T1000 (cell line): ENCODE measurements at regions not wholly inside any gene's neighbourhood (a gene's known extent, or its start where the extent isn't known, plus 50 kb on each side); places are given as distances from the start of the nearest gene placed in this dataset.

Experiments
- DNase-seq: peaks from one replicate; lab custom pipeline; 2025; ENCODE audit warnings: mixed read lengths; lab: John Stamatoyannopoulos, UW

- no peak for DNase-seq
These were observed 286.9 kb downstream of the MEIS1 start for GRCh38 chr2:66721776-66722175.

GRCh38 chr2:66724241-66724640 is 289.3 kb downstream of the MEIS1 start:
- DNase-seq, result no peak

GRCh38 chr2:66729416-66730330 is 294.7 kb downstream of the MEIS1 start:
- no peak for DNase-seq

- DNase-seq, result no peak
These were observed 295.5 kb downstream of the MEIS1 start for GRCh38 chr2:66730441-66730840.

GRCh38 chr2:66733364-66733999 is 298.6 kb downstream of the MEIS1 start:
- no peak for DNase-seq

GRCh38 chr2:66748939-66749338 is 314.0 kb downstream of the MEIS1 start:
- no peak for DNase-seq

GRCh38 chr2:66749566-66749965 is 314.6 kb downstream of the MEIS1 start:
- DNase-seq, result no peak

GRCh38 chr2:66753257-66753656 is 318.3 kb downstream of the MEIS1 start:
- no peak for DNase-seq

- no peak for DNase-seq
These were observed 318.7 kb downstream of the MEIS1 start for GRCh38 chr2:66753660-66754059.

GRCh38 chr2:66755974-66756373 is 321.0 kb downstream of the MEIS1 start:
- no peak for DNase-seq

- DNase-seq, result no peak
These were observed 326.9 kb downstream of the MEIS1 start for GRCh38 chr2:66761826-66762225.

GRCh38 chr2:66762761-66763160 is 327.8 kb downstream of the MEIS1 start:
- no peak for DNase-seq

GRCh38 chr2:66766582-66766981 is 331.7 kb downstream of the MEIS1 start:
- no peak for DNase-seq

- DNase-seq, result no peak
These were observed 336.5 kb downstream of the MEIS1 start for GRCh38 chr2:66771359-66771976.

GRCh38 chr2:66772618-66773017 is 337.7 kb downstream of the MEIS1 start:
- no peak for DNase-seq

GRCh38 chr2:66775730-66776422 is 341.0 kb downstream of the MEIS1 start:
- DNase-seq, result no peak

GRCh38 chr2:66781804-66782203 is 346.9 kb downstream of the MEIS1 start:
- no peak for DNase-seq

GRCh38 chr2:66782780-66783361 is 347.9 kb downstream of the MEIS1 start:
- no peak for DNase-seq

GRCh38 chr2:66789741-66790140 is 354.8 kb downstream of the MEIS1 start:
- no peak for DNase-seq

GRCh38 chr2:66790651-66791181 is 355.8 kb downstream of the MEIS1 start:
- DNase-seq, result no peak

GRCh38 chr2:66794070-66794469 is 359.1 kb downstream of the MEIS1 start:
- DNase-seq, result no peak

- DNase-seq, result no peak
These were observed 359.6 kb downstream of the MEIS1 start for GRCh38 chr2:66794551-66794950.
